DMS53 treated with DMSO at 0.1 percent for 48 hours (cell line): ENCODE measurements at regions not wholly inside any gene's neighbourhood (a gene's known extent, or its start where the extent isn't known, plus 50 kb on each side); places are given as distances from the start of the nearest gene placed in this dataset.

Source experiments
- DNase-seq: peaks from one replicate; lab custom pipeline; 2025; ENCODE audit not compliant: unreplicated experiment; lab: John Stamatoyannopoulos, UW

- peak; percentile 67 for DNase-seq
Measured at GRCh38 chr10:52644373-52645186, 128.0 kb downstream of the MBL2 start.

GRCh38 chr10:52645187-52645758 is 127.3 kb downstream of the MBL2 start:
- DNase-seq: no peak

GRCh38 chr10:52649511-52649910 is 123.1 kb downstream of the MBL2 start:
- no peak for DNase-seq

GRCh38 chr10:52650873-52651272 is 121.7 kb downstream of the MBL2 start:
- DNase-seq: no peak

GRCh38 chr10:52651293-52651692 is 121.3 kb downstream of the MBL2 start:
- no peak for DNase-seq

- DNase-seq: peak; percentile 59
Measured at GRCh38 chr10:52652431-52653262, 119.9 kb downstream of the MBL2 start.

GRCh38 chr10:52653263-52653909 is 119.2 kb downstream of the MBL2 start:
- DNase-seq: peak; percentile 2

GRCh38 chr10:52654201-52654600 is 118.4 kb downstream of the MBL2 start:
- DNase-seq: no peak

- no peak for DNase-seq
Measured at GRCh38 chr10:52658112-52658511, 114.5 kb downstream of the MBL2 start.

GRCh38 chr10:52659085-52659484 is 113.5 kb downstream of the MBL2 start:
- no peak for DNase-seq

- DNase-seq: no peak
Measured at GRCh38 chr10:52662256-52662655, 110.3 kb downstream of the MBL2 start.

GRCh38 chr10:52663161-52663560 is 109.4 kb downstream of the MBL2 start:
- no peak for DNase-seq

- no peak for DNase-seq
Measured at GRCh38 chr10:52664629-52665028, 108.0 kb downstream of the MBL2 start.

GRCh38 chr10:52665821-52666220 is 106.8 kb downstream of the MBL2 start:
- DNase-seq: no peak

- no peak for DNase-seq
Measured at GRCh38 chr10:52666931-52667330, 105.7 kb downstream of the MBL2 start.

GRCh38 chr10:52668024-52668423 is 104.6 kb downstream of the MBL2 start:
- DNase-seq: no peak

- no peak for DNase-seq
Measured at GRCh38 chr10:52672880-52673279, 99.7 kb downstream of the MBL2 start.

GRCh38 chr10:52673468-52673867 is 99.1 kb downstream of the MBL2 start:
- no peak for DNase-seq

GRCh38 chr10:52674474-52674873 is 98.1 kb downstream of the MBL2 start:
- DNase-seq: peak; percentile 31

- DNase-seq: no peak
Measured at GRCh38 chr10:52677086-52677485, 95.5 kb downstream of the MBL2 start.

GRCh38 chr10:52678611-52679010 is 94.0 kb downstream of the MBL2 start:
- DNase-seq: no peak
